ENCODE measurements at regions not wholly inside any gene's neighbourhood (a gene's known extent, or its start where the extent isn't known, plus 50 kb on each side); places are given as distances from the start of the nearest gene placed in this dataset.

DNA sequence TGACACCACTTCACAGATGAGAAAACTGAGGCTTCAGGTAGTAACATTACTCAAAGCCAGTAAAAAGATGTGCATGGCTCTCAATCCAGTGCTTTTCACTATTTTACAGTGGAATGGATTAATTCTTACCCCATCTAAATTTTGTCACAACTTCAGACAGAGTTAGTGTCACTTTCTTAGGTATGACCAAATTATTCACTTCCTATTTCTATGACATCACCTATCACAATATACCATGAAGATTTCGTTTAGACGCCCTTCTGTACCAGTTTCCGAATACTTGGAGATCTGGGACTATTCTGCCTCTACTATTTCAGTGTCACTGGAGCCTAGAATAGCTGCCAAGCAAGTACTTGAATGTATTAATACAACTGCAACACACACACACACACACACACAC is 437.5 kb downstream of the KLF12 start:
- TF ChIP-seq SUZ12 (IDR thresholded peaks at IDR 0.05; ENCODE audit: extremely low read depth, insufficient read depth, insufficient read length) (no peak), ZNF274 (IDR thresholded peaks at IDR 0.05; ENCODE audit: low read depth, low read length) (no peak)
